GM21526 (cell line): ENCODE measurements at regions not wholly inside any gene's neighbourhood (a gene's known extent, or its start where the extent isn't known, plus 50 kb on each side); places are given as distances from the start of the nearest gene placed in this dataset.

Experiments
- ATAC-seq: cut with Tn5 transposase; IDR thresholded peaks from one replicate; pipeline ENCODE4 v1.9.1; 2021; ENCODE audit warnings: moderate library complexity; ENCODE audit not compliant: unreplicated experiment, low FRiP score

GRCh38 chr12:124491310-124491709, 76.1 kb downstream of the NCOR2 start:
- no peak for ATAC-seq

GRCh38 chr12:124490584-124491305, 76.7 kb downstream of the NCOR2 start:
- no peak for ATAC-seq

- ATAC-seq, result no peak
These were observed 77.4 kb downstream of the NCOR2 start for GRCh38 chr12:124489915-124490583.

GRCh38 chr12:124489220-124489619, 78.2 kb downstream of the NCOR2 start:
- ATAC-seq, result no peak

GRCh38 chr12:124488520-124488919, 78.9 kb downstream of the NCOR2 start:
- ATAC-seq, result no peak

- ATAC-seq, result no peak
These were observed 79.6 kb downstream of the NCOR2 start for GRCh38 chr12:124487834-124488165.

GRCh38 chr12:124487066-124487833, 80.2 kb downstream of the NCOR2 start:
- ATAC-seq, result no peak

GRCh38 chr12:124486346-124486963, 81.0 kb downstream of the NCOR2 start:
- ATAC-seq, result no peak

GRCh38 chr12:124485371-124485770, 82.0 kb downstream of the NCOR2 start:
- no peak for ATAC-seq

- peak; percentile 35 for ATAC-seq
These were observed 82.9 kb downstream of the NCOR2 start for GRCh38 chr12:124484526-124484953.

GRCh38 chr12:124484067-124484466, 83.3 kb downstream of the NCOR2 start:
- no peak for ATAC-seq

- ATAC-seq, result no peak
These were observed 84.3 kb downstream of the NCOR2 start for GRCh38 chr12:124482901-124483799.

GRCh38 chr12:124482567-124482893, 84.9 kb downstream of the NCOR2 start:
- no peak for ATAC-seq

- no peak for ATAC-seq
These were observed 85.4 kb downstream of the NCOR2 start for GRCh38 chr12:124481772-124482566.

GRCh38 chr12:124481257-124481750, 86.1 kb downstream of the NCOR2 start:
- no peak for ATAC-seq

GRCh38 chr12:124480469-124481256, 86.7 kb downstream of the NCOR2 start:
- ATAC-seq, result peak; percentile 53

GRCh38 chr12:124479680-124480468, 87.5 kb downstream of the NCOR2 start:
- ATAC-seq, result peak; percentile 14
